HEK293T (cell line): ENCODE measurements at regions not wholly inside any gene's neighbourhood (a gene's known extent, or its start where the extent isn't known, plus 50 kb on each side); places are given as distances from the start of the nearest gene placed in this dataset.

Experiments
- BHLHE40 ChIP-seq: fragments of 450-650 bp; IDR thresholded peaks from 2 replicates; pipeline ENCODE4 v1.6.1; 2016; ENCODE audit warnings: mild to moderate bottlenecking, moderate library complexity, borderline replicate concordance
- FOXA1 ChIP-seq: fragments of 450-650 bp; IDR thresholded peaks from 2 replicates; pipeline ENCODE4 v1.6.1; 2016; ENCODE audit warnings: mild to moderate bottlenecking
- FOXK2 ChIP-seq: fragments of 450-650 bp; IDR thresholded peaks from 2 replicates; pipeline ENCODE4 v1.6.1; 2016; ENCODE audit warnings: mild to moderate bottlenecking
- ZNF384 ChIP-seq: fragments of 450-650 bp; IDR thresholded peaks from 2 replicates; pipeline ENCODE4 v1.6.1; 2016

GRCh38 chrX:148223361-148223760 lies 242.2 kb downstream of the FMR1NB start:
- no peak for TF ChIP-seq FOXA1
- TF ChIP-seq BHLHE40, result no peak
- no peak for TF ChIP-seq ZNF384
- TF ChIP-seq FOXK2, result no peak
